ENCODE measurements at regions not wholly inside any gene's neighbourhood (a gene's known extent, or its start where the extent isn't known, plus 50 kb on each side); places are given as distances from the start of the nearest gene placed in this dataset.
"Not testable (repeated sequence)": the region's sequence is repeated elsewhere in the genome, so short reads cannot be mapped to it uniquely, and the experiment has no call there.

DNA sequence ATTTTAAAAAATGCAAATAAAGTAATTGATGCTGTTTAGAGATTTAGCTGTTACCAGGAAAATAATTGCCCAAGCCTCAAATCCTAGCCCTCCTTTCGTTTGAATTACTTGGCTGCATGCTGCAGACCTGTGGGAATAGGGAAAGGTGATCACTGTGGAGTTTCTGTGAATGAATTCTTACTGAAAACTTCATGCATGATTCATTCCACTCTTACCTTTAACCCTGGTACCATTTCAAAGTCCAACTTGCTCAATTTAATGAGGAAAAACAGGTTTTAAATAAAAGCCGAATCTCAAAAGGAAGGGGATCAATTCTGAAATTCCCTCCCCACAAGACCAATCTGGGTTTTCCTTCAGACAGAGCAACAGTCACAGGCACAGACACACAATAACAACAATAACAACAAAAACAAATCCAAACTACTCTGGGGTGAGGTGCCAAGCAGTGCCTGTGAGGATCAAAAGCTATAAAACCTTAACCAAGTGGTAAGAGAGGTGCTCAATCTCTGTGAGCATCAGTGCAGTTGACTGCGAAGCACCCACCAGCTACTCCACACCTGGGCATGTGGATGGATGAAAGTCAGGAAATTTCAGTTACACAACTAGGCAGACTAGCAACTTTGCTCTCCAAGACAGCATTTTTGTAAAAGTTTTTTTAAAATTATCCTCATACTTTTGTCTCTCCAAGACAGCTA, 200.8 kb downstream of the CNTN3 start:
- no peak for DNase-seq

DNA sequence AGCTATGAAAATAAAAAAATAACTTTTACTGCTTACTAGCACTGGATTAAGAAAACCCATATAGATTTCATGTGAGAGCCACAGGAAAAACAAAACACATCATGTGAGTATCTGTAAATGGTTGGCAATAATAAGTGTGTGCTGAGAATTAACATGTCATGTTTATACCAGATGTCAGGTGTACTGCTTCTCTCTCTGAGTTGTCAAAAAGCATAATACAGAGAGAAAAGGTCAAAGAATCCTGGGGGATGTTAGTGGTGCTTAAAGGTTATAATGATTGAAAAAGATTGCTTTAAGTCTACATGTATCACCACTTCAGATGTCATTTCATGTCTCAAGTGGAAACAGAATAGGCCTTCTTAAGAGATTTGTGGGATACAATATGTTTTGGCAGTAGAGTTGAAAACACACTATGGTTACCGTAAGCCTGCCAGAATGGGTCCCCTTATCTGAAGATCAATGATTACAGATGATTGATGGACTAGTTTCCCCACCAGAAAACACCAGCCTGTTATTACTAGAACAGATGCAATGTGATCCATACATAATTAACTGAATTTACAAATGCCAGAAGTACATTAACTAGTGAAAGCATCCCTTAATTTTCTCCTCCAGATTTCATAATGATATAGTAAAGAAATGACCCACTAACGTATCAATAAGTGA, 204.1 kb downstream of the CNTN3 start:
- DNase-seq, result no peak

DNA sequence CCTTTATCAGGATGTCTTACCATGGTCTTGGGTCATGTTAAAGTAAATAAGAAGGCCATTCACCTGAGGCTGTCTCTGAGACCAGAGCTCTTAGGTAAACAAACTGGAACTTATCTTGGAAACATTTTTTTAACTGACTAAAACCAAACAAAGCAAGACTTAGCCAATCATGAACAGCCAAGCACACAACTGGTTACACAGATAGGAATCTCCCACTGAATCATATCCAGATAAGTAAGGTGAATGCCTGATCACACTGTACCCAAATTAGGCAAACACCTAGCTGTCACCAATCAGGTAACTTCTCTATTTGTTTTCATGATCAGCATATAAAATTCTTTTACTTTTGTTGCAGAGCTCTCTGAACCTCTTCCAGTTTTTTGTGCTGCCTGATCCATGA, 205.4 kb downstream of the CNTN3 start:
- no peak for DNase-seq

DNA sequence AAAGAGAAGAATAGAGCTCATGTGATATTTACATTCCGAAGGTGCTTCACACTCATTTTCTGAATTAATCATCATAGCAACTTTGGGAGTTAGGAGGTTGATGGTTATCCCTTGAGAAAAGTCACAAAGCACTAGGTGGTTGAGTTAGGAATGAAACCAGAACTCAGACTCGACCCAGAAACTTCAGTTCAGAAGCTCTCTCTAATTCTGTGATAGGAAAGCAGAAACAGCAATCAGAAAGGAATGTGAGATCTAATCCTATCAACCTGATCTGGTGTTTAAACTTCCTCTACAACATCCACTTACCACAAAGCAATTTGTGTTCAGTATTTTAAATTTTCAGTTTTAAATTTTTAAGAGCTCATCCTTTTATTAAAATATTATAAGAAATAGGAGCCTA, 211.2 kb downstream of the CNTN3 start:
- DNase-seq, result no peak

- no peak for DNase-seq
Measured at GRCh38 chr3:74402821-74403220, 211.6 kb downstream of the CNTN3 start.

DNA sequence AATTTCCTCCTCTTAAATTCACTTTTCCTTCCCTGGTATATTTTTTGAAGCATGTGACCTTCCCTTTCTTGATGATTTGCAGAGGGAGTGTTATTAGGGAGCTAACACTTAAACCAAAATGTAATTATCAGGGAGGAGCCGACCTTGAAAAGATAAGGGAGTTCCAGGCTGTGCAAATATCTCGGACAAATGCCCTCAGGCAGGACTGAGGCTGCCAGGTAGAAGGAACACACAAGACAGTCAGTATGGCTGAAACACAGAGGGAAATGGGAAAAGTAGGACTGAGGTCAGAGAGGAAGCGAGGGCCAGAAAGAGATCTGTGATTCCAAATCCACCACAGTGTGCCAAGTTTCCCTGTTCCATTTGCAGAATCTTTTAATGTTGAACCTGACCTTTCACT, 221.0 kb downstream of the CNTN3 start:
- DNase-seq, result no peak

DNA sequence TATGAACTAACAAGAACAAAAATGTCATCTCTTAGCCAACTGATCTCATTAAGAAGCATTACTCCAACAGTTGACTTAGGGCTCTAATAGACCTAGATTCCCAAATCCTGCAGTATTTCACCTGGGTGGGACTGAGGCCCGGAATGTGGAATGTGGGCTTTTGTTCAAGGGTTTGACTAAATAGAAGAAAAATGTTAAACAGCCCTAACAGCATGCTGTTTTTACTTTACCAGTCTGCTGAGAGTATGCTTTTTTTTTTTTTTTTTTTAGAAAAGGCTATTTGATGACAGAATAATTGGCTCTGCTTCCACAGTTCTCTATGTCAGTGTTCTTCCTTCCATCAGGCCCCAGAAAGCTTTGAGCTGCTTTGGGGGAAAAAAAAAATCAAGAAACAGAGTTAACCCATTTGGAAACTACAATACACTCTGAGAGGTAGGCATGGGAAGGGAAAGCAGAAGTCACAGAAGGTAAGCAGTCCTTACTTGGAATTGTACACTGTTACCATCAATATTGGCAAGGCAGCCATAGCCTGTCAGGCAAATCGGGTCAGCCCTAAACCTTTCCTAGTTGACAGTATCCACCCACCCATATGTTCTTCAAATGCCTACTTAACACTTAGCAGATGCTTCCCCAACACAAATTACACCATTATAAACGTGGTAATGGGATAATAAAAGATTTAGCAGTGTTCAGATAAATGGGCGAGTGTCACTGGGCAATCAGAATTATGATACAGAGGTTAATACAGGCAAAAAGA, 224.2 kb downstream of the CNTN3 start:
- DNase-seq, result no peak

DNA sequence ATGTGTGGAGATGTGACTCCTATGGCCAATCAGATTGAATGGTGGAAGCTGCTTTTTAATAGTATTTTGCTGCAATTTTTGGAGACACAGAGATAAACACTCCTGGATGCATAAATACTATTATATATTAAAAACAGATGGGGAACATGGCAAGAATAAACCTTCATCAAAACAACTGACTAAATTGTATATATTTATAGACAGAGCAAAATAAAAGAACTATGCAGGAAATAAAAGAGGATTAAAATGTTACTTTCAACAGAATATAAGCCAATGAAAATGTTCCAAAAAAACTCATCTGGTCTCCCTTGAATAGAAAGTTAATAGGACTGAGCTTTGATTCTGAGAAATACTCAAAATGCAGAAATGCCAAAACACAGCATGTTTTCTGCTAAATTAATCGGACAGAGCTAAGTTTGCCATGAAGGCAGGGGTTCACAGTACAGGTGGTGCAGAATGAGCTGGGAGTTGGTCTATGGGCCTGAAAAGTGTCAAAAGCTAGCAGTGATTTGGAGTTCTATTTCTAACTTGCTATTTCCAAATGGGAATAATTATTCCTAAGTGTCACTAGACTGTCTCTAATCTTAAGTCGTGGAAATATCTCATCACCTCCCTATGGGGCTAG, 227.2 kb downstream of the CNTN3 start:
- DNase-seq, result no peak

DNA sequence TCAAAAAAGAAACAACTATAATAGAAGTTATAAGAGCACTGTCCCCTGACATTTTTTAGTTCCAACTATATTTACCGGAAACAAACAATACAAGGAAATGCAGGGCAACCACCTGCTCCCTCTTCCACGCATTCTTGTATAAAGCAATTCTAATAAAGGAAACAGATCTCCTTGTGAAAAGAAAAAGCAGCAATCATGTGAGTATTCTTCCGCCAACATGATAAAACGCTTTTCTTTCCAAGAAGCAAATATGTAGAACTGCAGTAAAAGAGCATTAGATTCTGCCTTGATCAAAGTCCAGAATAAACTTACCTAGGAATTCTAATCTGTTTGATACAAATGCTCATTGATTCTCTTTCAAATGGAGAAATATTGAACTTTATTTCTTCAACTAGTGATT, 230.3 kb downstream of the CNTN3 start:
- DNase-seq, result no peak

GRCh38 chr3:74377669-74378068, 236.8 kb downstream of the CNTN3 start:
- DNase-seq, result no peak

GRCh38 chr3:74376323-74376722, 238.1 kb downstream of the CNTN3 start:
- not testable (repeated sequence) for DNase-seq

DNA sequence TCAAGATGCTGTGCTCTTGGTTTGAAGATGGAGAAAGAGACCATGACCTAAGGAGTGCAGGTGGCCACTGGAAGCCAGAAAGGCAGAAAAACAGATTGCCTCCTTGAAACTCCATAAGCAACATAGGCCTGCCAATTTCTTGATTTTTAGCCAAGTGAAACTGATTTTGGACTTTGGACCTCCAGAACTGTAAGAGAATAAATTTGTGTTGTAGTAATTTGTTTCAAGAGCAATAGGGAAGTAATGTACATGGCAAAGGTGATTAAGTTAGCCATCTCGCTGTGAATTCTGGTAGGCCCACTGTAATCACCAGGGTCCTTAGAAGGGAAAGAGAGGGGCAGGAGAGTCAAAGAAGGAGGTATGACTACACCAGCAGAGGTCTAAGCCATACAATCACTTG, 238.8 kb downstream of the CNTN3 start:
- no peak for DNase-seq

DNA sequence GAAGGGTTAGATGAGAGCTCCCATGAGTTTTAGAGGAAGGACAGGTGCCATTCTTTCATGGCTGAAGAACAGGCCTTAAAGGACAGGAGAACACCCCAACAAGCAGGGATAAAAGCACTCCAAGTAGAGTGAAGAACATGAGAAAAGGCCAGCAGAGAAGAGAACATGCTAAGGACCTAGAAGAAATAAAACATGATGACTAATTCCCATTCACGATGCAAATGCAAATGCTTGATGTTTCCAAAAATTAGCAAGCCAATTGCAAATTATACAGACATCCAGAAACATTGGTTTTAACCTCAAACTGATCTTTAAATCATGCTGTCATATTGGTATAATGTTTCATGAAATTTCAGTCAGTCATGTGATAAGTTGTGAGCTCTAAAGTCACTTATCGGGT, 241.7 kb downstream of the CNTN3 start:
- no peak for DNase-seq

- DNase-seq, result no peak
Measured at GRCh38 chr3:74370342-74370741, 244.1 kb downstream of the CNTN3 start.

DNA sequence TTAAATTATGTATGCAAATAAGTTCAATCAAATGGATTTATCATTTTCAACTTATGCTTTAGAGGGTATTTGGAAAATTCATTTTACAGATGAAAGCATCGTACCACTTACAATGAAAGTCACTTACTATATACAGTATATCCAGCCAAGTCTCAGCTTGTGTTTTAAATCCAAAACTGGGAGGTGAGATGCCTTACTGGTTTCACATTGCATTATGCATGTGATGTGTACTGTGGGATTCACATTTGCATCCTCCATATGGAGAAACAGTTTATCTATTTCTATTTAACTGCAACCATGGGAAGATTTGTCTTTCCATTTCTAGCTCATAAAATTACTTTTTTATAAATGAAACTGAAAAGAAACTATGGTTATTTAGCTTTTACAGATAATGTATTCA, 248.1 kb downstream of the CNTN3 start:
- DNase-seq, result no peak

GRCh38 chr3:74363346-74363745, 251.1 kb downstream of the CNTN3 start:
- no peak for DNase-seq

- DNase-seq, result no peak
Measured at GRCh38 chr3:74360406-74360805, 254.1 kb downstream of the CNTN3 start.

DNA sequence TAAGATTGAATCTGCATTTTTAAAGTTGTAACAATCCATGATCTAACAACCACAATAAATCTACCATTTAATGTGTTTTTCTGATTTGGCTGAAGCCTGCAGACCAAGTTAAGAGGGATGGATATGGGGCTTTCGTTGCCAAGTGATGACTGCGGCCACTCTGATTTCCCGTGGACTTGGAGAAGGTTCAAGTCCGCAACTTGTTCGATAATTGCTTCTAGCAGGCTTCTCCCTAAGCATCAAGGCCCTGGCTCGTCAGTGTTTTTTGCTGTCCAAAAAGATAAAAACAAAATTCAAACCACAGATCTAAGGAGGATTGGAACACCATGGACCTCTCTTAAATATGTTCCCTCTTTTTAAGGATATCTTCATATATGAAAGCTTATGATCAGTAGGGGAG, 256.6 kb downstream of the CNTN3 start:
- DNase-seq, result no peak

DNA sequence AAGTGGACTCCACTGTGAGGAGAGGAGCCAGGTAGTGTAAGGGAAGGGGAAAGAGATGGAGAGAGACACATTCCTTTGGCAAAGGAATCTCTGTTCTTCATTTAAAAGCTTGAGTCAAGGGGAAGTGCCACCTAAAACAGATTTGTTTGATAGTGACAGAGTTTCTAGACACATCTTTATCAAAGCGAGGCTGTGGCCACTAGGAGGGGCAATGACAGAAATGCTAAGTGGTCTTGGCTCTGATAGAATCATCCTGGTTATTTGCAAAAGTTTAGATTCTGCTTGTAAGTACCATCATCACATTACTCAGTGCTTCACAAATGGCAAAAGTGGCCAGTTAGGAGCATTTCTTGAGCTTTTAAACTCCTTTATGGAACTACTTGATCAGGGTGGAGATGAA, 261.4 kb downstream of the CNTN3 start:
- no peak for DNase-seq

DNA sequence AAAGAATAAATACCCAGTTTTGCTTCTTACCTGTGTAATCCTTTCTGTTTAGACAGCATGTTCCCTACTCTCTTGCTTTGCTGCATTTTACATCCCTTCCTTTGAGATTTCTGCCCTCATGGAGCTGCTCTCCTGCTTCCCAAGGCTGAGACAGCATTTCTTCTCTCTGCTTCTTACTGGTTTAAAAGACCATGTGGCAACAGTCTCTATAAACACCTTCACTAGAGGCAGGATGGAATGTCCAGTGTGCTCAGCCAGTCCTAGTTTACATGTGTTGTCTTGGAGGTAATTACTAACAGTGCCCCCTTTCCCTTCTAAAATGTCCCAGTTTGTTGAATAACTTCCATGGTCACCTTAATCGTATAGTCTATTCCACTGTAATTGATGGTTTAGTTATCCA, 262.3 kb downstream of the CNTN3 start:
- no peak for DNase-seq

DNA sequence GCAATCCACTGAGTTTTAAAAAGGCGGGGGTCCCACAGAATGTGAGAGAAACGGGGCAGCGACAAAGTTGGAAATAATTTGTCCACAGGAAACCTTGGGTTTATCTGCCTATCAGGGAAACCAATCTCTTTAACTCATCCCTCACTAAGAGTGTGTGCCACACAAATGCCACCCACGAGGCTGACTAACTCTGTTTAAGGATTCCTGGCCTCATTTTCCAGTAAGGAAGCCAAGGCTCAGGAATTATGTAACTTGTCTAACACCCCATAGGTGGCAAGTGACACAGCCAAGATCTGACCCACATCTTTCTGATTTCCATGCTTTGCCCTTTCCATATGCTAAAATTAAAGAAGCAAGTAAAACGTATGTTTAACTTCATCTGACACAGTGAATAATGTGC, 263.2 kb downstream of the CNTN3 start:
- no peak for DNase-seq

DNA sequence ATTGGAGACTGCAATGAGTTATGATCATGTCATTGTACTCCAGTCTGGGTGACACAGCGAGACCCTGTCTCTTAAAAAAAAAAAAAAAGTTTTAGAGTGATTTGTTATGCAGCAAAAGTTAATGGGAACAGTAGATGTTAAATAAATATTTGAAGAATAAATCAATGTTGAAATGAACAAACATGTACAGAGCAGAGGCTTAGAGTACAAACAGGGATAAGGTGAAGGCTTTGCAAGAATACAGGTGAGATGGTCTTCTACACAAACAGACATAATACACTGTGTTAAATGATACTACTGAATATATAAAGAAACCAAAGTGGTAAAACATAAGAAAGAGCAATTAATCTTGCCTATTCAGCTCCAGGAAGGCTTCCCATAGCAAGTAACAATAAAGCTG, 265.4 kb downstream of the CNTN3 start:
- no peak for DNase-seq

DNA sequence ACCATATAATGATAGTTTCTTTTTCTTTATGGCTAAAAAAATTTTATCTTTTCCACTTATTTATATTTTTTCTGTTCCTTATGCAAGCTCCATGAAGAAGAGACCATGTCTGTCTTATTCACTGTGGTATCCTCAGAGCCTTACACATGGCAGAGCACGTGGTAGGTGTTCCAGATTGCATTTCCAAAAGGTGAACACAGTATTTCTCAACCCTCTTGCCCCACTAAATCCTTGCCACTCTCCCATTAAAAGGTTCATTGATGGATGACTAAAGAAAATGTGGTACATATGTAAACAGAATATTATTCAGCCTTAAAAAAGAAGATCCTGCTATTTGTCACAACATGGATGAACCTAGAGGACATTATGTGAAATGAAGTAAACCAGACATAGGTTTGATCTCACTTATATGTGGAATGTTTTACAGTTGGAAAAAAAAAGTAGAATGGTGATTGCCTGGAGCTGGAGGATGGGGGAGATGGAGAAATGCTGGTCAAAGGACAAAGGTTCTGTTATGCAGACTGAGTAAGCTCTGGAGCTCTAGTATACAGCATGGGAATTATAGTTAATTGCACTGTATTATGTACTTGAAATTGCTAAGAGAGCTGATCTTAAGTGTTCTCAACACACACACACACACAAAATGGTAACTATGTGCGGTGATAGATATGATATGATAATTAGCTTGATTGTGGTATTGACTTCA, 266.7 kb downstream of the CNTN3 start:
- no peak for DNase-seq
